ENCODE measurements at regions not wholly inside any gene's neighbourhood (a gene's known extent, or its start where the extent isn't known, plus 50 kb on each side); places are given as distances from the start of the nearest gene placed in this dataset.

GRCh38 chr5:3099526-3099925 lies 348.0 kb upstream of the IRX2 start:
- no peak for TF ChIP-seq CTCF (IDR thresholded peaks at IDR 0.05; ENCODE audit: borderline replicate concordance, extremely low read depth, insufficient read depth)
- intact Hi-C loops (cut with DNase I): no loop called here
- FAIRE-seq: no peak

GRCh38 chr5:3098821-3099220 lies 347.3 kb upstream of the IRX2 start:
- no peaks in the 10 kb centered on the region for H3K36me3 ChIP-seq (ENCODE audit: control insufficient read depth in 2 of 3, insufficient read depth in 3 of 3, low read length in 3 of 3)
- no peak for TF ChIP-seq CTCF (IDR thresholded peaks at IDR 0.05; ENCODE audit: borderline replicate concordance, extremely low read depth, insufficient read depth)
- H3K27ac ChIP-seq (ENCODE audit: low read depth in 2 of 2, low read length in 2 of 2): no peak overlapping the region
- H3K4me1 ChIP-seq (ENCODE audit: control insufficient read depth in 2 of 3, insufficient read depth in 2 of 3, low read depth in 1 of 3, low read length in 3 of 3): no peaks in the 10 kb centered on the region
- no peaks in the 10 kb centered on the region for H3K27me3 ChIP-seq (ENCODE audit: control insufficient read depth, insufficient read depth, low read length)
- intact Hi-C loops (cut with DNase I): no loop called here
- no peak overlapping the region for H3K4me3 ChIP-seq (ENCODE audit: low read length in 3 of 3)
- DNase-seq (no peak), FAIRE-seq (no peak)
- H3K9ac ChIP-seq (ENCODE audit: low read length in 3 of 3): no peak overlapping the region
- no peaks in the 10 kb centered on the region for H3K9me3 ChIP-seq (ENCODE audit: control insufficient read depth in 2 of 3, insufficient read depth in 1 of 3, low read length in 3 of 3)

More at GRCh38 chr5:3099526-3099925, 348.0 kb upstream of the IRX2 start:
- Histone ChIP-seq H3K9me3 (ENCODE audit: control insufficient read depth in 2 of 3, insufficient read depth in 1 of 3, low read length in 3 of 3) (no peaks in the 10 kb centered on the region), H3K27ac (ENCODE audit: low read depth in 2 of 2, low read length in 2 of 2) (no peak overlapping the region), H3K27me3 (ENCODE audit: control insufficient read depth, insufficient read depth, low read length) (peaks cover 2% of the 10 kb centered on the region), H3K9ac (ENCODE audit: low read length in 3 of 3) (no peak overlapping the region), H3K36me3 (ENCODE audit: control insufficient read depth in 2 of 3, insufficient read depth in 3 of 3, low read length in 3 of 3) (no peaks in the 10 kb centered on the region), H3K4me3 (ENCODE audit: low read length in 3 of 3) (no peak overlapping the region), H3K4me1 (ENCODE audit: control insufficient read depth in 2 of 3, insufficient read depth in 2 of 3, low read depth in 1 of 3, low read length in 3 of 3) (no peaks in the 10 kb centered on the region)
- DNase-seq: no peak

GRCh38 chr5:3092664-3093063 lies 341.2 kb upstream of the IRX2 start:
- no peak overlapping the region for H3K27ac ChIP-seq (ENCODE audit: low read depth in 2 of 2, low read length in 2 of 2)
- TF ChIP-seq CTCF (IDR thresholded peaks at IDR 0.05; ENCODE audit: borderline replicate concordance, extremely low read depth, insufficient read depth): no peak
- FAIRE-seq (no peak), DNase-seq (no peak)
- intact Hi-C loops (cut with DNase I): no loop called here
- no peaks in the 10 kb centered on the region for H3K9me3 ChIP-seq (ENCODE audit: control insufficient read depth in 2 of 3, insufficient read depth in 1 of 3, low read length in 3 of 3)
- H3K4me1 ChIP-seq (ENCODE audit: control insufficient read depth in 2 of 3, insufficient read depth in 2 of 3, low read depth in 1 of 3, low read length in 3 of 3): no peaks in the 10 kb centered on the region
- H3K4me3 ChIP-seq (ENCODE audit: low read length in 3 of 3): no peak overlapping the region
- H3K36me3 ChIP-seq (ENCODE audit: control insufficient read depth in 2 of 3, insufficient read depth in 3 of 3, low read length in 3 of 3): no peaks in the 10 kb centered on the region
- H3K27me3 ChIP-seq (ENCODE audit: control insufficient read depth, insufficient read depth, low read length): no peaks in the 10 kb centered on the region
- H3K9ac ChIP-seq (ENCODE audit: low read length in 3 of 3): no peak overlapping the region

- H3K9me3 ChIP-seq (ENCODE audit: control insufficient read depth in 2 of 3, insufficient read depth in 1 of 3, low read length in 3 of 3): no peaks in the 10 kb centered on the region
- H3K27me3 ChIP-seq (ENCODE audit: control insufficient read depth, insufficient read depth, low read length): no peaks in the 10 kb centered on the region
- intact Hi-C loops (cut with DNase I): no loop called here
- H3K4me3 ChIP-seq (ENCODE audit: low read length in 3 of 3): no peak overlapping the region
- H3K27ac ChIP-seq (ENCODE audit: low read depth in 2 of 2, low read length in 2 of 2): no peak overlapping the region
- no peaks in the 10 kb centered on the region for H3K4me1 ChIP-seq (ENCODE audit: control insufficient read depth in 2 of 3, insufficient read depth in 2 of 3, low read depth in 1 of 3, low read length in 3 of 3)
- DNase-seq (no peak), FAIRE-seq (no peak)
- TF ChIP-seq CTCF (IDR thresholded peaks at IDR 0.05; ENCODE audit: borderline replicate concordance, extremely low read depth, insufficient read depth): no peak
- no peak overlapping the region for H3K9ac ChIP-seq (ENCODE audit: low read length in 3 of 3)
- no peaks in the 10 kb centered on the region for H3K36me3 ChIP-seq (ENCODE audit: control insufficient read depth in 2 of 3, insufficient read depth in 3 of 3, low read length in 3 of 3)
These were observed 340.7 kb upstream of the IRX2 start for GRCh38 chr5:3092211-3092610.
